ENCODE measurements at regions not wholly inside any gene's neighbourhood (a gene's known extent, or its start where the extent isn't known, plus 50 kb on each side); places are given as distances from the start of the nearest gene placed in this dataset.

DNA sequence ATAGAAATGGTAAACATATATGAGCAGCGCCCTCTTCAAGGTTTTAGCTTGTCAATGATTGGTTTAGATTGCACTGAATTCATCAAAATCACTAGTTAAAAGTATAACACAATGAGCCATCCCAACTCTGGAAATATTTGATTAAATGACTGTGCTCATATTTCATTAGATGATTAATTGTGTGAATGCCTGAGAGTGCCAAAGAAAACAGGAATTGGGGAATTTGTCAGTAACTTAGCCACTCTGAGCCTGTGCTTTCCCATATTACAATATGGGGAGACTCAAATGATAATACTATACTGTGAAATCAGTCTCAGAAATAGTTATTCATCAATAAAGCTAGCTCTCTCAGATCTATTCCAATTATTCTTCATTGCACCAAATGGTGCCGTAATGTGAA lies 2087.6 kb upstream of the CELF4 start:
- TF ChIP-seq CTCF (IDR thresholded peaks at IDR 0.05; ENCODE audit: low read depth, low read length, poor library complexity, severe bottlenecking) (no peak), EZH2phosphoT487 (IDR thresholded peaks at IDR 0.05; ENCODE audit: borderline replicate concordance, low read length) (no peak)

Data from DOHH2 (cell line).